ENCODE measurements at regions not wholly inside any gene's neighbourhood (a gene's known extent, or its start where the extent isn't known, plus 50 kb on each side); places are given as distances from the start of the nearest gene placed in this dataset.
A peak's percentile ranks its signal among the peaks of the same experiment; 100 is the strongest.

GRCh38 chr21:35491920-35492678 is 443.0 kb upstream of the RUNX1 start:
- H3K4me1 Mint-ChIP-seq (ENCODE audit: low read depth, unreplicated experiment) = peaks cover 4% of the 10 kb centered on the region
- DNase-seq = no peak
- TF ChIP-seq, protein P1, sequence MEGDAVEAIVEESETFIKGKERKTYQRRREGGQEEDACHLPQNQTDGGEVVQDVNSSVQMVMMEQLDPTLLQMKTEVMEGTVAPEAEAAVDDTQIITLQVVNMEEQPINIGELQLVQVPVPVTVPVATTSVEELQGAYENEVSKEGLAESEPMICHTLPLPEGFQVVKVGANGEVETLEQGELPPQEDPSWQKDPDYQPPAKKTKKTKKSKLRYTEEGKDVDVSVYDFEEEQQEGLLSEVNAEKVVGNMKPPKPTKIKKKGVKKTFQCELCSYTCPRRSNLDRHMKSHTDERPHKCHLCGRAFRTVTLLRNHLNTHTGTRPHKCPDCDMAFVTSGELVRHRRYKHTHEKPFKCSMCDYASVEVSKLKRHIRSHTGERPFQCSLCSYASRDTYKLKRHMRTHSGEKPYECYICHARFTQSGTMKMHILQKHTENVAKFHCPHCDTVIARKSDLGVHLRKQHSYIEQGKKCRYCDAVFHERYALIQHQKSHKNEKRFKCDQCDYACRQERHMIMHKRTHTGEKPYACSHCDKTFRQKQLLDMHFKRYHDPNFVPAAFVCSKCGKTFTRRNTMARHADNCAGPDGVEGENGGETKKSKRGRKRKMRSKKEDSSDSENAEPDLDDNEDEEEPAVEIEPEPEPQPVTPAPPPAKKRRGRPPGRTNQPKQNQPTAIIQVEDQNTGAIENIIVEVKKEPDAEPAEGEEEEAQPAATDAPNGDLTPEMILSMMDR (IDR thresholded peaks at IDR 0.05; ENCODE audit: partially characterized antibody, unreplicated experiment) = no peak
- H3K27ac Mint-ChIP-seq (ENCODE audit: unreplicated experiment) = no peak overlapping the region
- H3K4me3 Mint-ChIP-seq (ENCODE audit: unreplicated experiment) = no peak overlapping the region
- H3K9me3 Mint-ChIP-seq (ENCODE audit: unreplicated experiment) = peaks cover 5% of the 10 kb centered on the region
- peaks cover 3% of the 10 kb centered on the region for H3K27me3 Mint-ChIP-seq (ENCODE audit: unreplicated experiment)
- peaks cover 5% of the 10 kb centered on the region for H3K36me3 Mint-ChIP-seq (ENCODE audit: unreplicated experiment)

DNA sequence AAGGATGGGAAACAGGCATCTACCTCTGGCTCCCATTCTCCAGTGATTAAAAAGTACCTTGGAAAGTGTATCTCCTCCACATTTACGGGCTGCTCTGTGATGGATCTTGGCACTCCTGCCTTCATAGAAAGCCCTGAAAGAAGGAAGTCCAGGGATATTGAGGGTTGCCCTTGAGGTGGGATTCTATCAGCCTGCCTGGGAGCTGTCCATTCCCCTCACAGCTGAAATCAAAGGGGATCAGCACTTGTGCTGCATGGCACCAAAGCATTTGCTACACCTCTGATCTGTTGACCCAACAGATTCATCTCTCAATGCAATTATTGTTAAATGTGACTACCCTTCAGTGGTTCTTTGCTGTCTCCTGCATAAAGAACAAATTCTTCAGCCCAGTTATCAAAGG is 442.0 kb upstream of the RUNX1 start:
- Mint-ChIP-seq H3K36me3 (ENCODE audit: unreplicated experiment) (peaks cover 5% of the 10 kb centered on the region), H3K27ac (ENCODE audit: unreplicated experiment) (no peak overlapping the region), H3K4me1 (ENCODE audit: low read depth, unreplicated experiment) (peaks cover 4% of the 10 kb centered on the region), H3K4me3 (ENCODE audit: unreplicated experiment) (no peak overlapping the region), H3K27me3 (ENCODE audit: unreplicated experiment) (peaks cover 3% of the 10 kb centered on the region), H3K9me3 (ENCODE audit: unreplicated experiment) (peaks cover 5% of the 10 kb centered on the region)
- no peak for DNase-seq
- TF ChIP-seq, protein P1 (IDR thresholded peaks at IDR 0.05; ENCODE audit: partially characterized antibody, unreplicated experiment) = no peak

DNA sequence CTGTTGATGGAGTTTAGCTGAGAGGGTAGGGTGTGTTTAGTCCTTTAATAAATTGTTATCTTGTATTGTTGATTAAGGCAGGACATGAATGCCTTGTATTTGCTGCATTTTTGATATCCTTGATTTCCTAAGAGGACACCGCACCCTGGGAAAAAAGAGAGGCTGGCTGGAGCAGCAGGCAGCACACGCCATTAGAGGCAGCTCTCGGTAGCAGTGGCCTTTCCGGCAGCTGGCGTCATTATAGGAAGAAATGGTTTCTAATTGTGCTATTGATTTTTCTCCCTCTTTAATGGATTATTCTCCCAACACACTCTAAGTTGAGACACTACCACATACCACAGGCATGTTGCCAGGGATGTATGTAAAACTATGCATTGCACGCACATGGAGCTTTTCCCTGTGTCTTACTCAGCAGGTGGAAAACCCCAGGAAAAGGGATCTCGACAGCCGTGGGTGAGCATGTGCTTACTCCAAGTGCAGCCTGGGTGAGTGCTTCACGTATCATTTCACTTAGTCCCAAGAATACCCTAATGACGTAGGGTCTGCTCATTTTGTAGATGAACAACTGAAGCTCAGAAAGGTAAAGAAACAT is 440.4 kb upstream of the RUNX1 start:
- H3K27ac Mint-ChIP-seq (ENCODE audit: unreplicated experiment) = peak overlapping the region; percentile 24
- H3K36me3 Mint-ChIP-seq (ENCODE audit: unreplicated experiment) = peaks cover 5% of the 10 kb centered on the region
- no peak overlapping the region for H3K4me3 Mint-ChIP-seq (ENCODE audit: unreplicated experiment)
- TF ChIP-seq, protein P1 (IDR thresholded peaks at IDR 0.05; ENCODE audit: partially characterized antibody, unreplicated experiment) = no peak
- peaks cover 4% of the 10 kb centered on the region for H3K4me1 Mint-ChIP-seq (ENCODE audit: low read depth, unreplicated experiment)
- peaks cover 5% of the 10 kb centered on the region for H3K9me3 Mint-ChIP-seq (ENCODE audit: unreplicated experiment)
- peaks cover 3% of the 10 kb centered on the region for H3K27me3 Mint-ChIP-seq (ENCODE audit: unreplicated experiment)
- peak; percentile 61 for DNase-seq

DNA sequence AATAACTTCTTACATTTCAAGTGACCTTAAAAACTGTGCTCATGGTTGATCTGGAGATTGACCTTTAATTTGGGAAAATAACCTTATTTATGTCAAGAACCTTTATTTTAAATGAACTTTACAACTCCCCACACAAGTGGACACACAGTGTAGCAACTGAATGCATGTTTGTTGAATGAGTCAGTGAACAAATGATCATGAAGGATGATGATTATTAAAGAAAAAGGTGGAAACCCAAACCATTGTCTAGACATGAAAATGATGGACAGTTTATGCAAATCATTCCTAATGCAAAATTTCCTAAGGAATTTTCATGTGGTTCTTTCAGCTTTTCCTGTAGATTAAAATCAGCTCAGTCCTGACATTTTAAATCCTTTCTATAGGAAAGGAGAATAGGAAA is 439.8 kb upstream of the RUNX1 start:
- Mint-ChIP-seq H3K4me1 (ENCODE audit: low read depth, unreplicated experiment) (peaks cover 4% of the 10 kb centered on the region), H3K27me3 (ENCODE audit: unreplicated experiment) (peaks cover 3% of the 10 kb centered on the region), H3K9me3 (ENCODE audit: unreplicated experiment) (peaks cover 5% of the 10 kb centered on the region), H3K36me3 (ENCODE audit: unreplicated experiment) (peaks cover 5% of the 10 kb centered on the region), H3K4me3 (ENCODE audit: unreplicated experiment) (no peak overlapping the region), H3K27ac (ENCODE audit: unreplicated experiment) (peak overlapping the region; percentile 11)
- no peak for DNase-seq
- TF ChIP-seq, protein P1 (IDR thresholded peaks at IDR 0.05; ENCODE audit: partially characterized antibody, unreplicated experiment) = no peak

- TF ChIP-seq, protein P1 (IDR thresholded peaks at IDR 0.05; ENCODE audit: partially characterized antibody, unreplicated experiment) = no peak
- Mint-ChIP-seq H3K4me3 (ENCODE audit: unreplicated experiment) (no peak overlapping the region), H3K4me1 (ENCODE audit: low read depth, unreplicated experiment) (peaks cover 4% of the 10 kb centered on the region), H3K36me3 (ENCODE audit: unreplicated experiment) (no peaks in the 10 kb centered on the region), H3K9me3 (ENCODE audit: unreplicated experiment) (peaks cover 5% of the 10 kb centered on the region), H3K27ac (ENCODE audit: unreplicated experiment) (no peak overlapping the region), H3K27me3 (ENCODE audit: unreplicated experiment) (peaks cover 3% of the 10 kb centered on the region)
- DNase-seq = no peak
Measured at GRCh38 chr21:35485364-35485763, 436.3 kb upstream of the RUNX1 start.
